GM12878 (cell line): ENCODE measurements at regions not wholly inside any gene's neighbourhood (a gene's known extent, or its start where the extent isn't known, plus 50 kb on each side); places are given as distances from the start of the nearest gene placed in this dataset.

Experiments
- CTCF ChIP-seq, 3 experiments: IDR thresholded peaks in 2 of 3; conservative IDR thresholded peaks in 1 of 3; 2 replicates each; pipeline ENCODE4 v1.5.1; 2011; ENCODE audit warnings: low read depth in 3 of 3, low read length in 3 of 3, mild to moderate bottlenecking in 3 of 3, control low read depth in 2 of 3, moderate library complexity in 2 of 3, inconsistent platforms in 1 of 3, mixed read lengths in 1 of 3; ENCODE audit not compliant: control insufficient read depth in 2 of 3, insufficient read depth in 1 of 3; ENCODE audit errors: extremely low read depth in 1 of 3
- EED ChIP-seq: sonication (generic); IDR thresholded peaks from 2 replicates; pipeline ENCODE4 v1.6.1; 2016; ENCODE audit warnings: antibody characterized with exemption, low read depth
- SIN3A ChIP-seq: IDR thresholded peaks from 2 replicates; pipeline ENCODE4 v1.6.1; 2012; ENCODE audit warnings: low read depth, low read length, improper control_type of control experiment
- SRF ChIP-seq, 2 experiments: IDR thresholded peaks; 2 replicates each; pipeline ENCODE4 v1.6.1; 2011; ENCODE audit warnings: low read depth in 2 of 2, low read length in 2 of 2, mild to moderate bottlenecking in 1 of 2, moderate library complexity in 1 of 2
- USF1 ChIP-seq: IDR thresholded peaks from 2 replicates; pipeline ENCODE4 v1.6.1; 2011; ENCODE audit warnings: borderline replicate concordance, low read depth, mild to moderate bottlenecking, moderate library complexity, mixed read lengths, low read length; ENCODE audit not compliant: insufficient read depth; ENCODE audit errors: extremely low read length

- TF ChIP-seq EED (no peak), SRF (IDR thresholded peaks at IDR 0.05; ENCODE audit: low read depth in 2 of 2, low read length in 2 of 2) (no peak), SIN3A (no peak), USF1 (no peak), CTCF (IDR thresholded peaks at IDR 0.05 in 2 of 3, conservative IDR thresholded peaks at IDR 0.05 in 1 of 3; ENCODE audit: control insufficient read depth in 2 of 3, extremely low read depth in 1 of 3, insufficient read depth in 1 of 3, low read depth in 3 of 3, low read length in 3 of 3) (no peak)
Measured at GRCh38 chr10:61842755-61843497, 58.6 kb upstream of the ARID5B start.
